HepG2 (cell line): ENCODE measurements at regions not wholly inside any gene's neighbourhood (a gene's known extent, or its start where the extent isn't known, plus 50 kb on each side); places are given as distances from the start of the nearest gene placed in this dataset.

Experiments
- CBX2 ChIP-seq, 2 experiments: fragments of 200-600 bp in 1 of 2; sonication (generic); formaldehyde crosslinking in 1 of 2; IDR thresholded peaks; 2 replicates each; pipeline versions ENCODE4 v1.7.0 to v1.8.1; 2018 to 2022; ENCODE audit warnings: low read depth in 2 of 2, low read length in 1 of 2, mild to moderate bottlenecking in 1 of 2, missing genetic modification reagents in 1 of 2
- ISX ChIP-seq: sonication (generic); formaldehyde crosslinking; conservative IDR thresholded peaks from 2 replicates; pipeline ENCODE4 v1.5.0; 2020; ENCODE audit warnings: missing genetic modification reagents
- KLF11 ChIP-seq: IDR thresholded peaks from 2 replicates; pipeline ENCODE4 v1.6.1; 2016; ENCODE audit warnings: missing compliant biosample characterization
- MLXIP ChIP-seq: sonication (generic); formaldehyde crosslinking; IDR thresholded peaks from 2 replicates; pipeline ENCODE4 v1.9.0; 2021; ENCODE audit warnings: missing genetic modification reagents, borderline replicate concordance
- NKX3-1 ChIP-seq: sonication (generic); formaldehyde crosslinking; IDR thresholded peaks from 2 replicates; pipeline ENCODE4 v1.5.0; 2020; ENCODE audit warnings: missing genetic modification reagents
- REST ChIP-seq, 2 experiments: IDR thresholded peaks; 2 replicates each; pipeline ENCODE4 v1.6.1; 2011 to 2012; ENCODE audit warnings: low read length in 2 of 2, borderline replicate concordance in 1 of 2, low read depth in 1 of 2, mild to moderate bottlenecking in 1 of 2, moderate library complexity in 1 of 2
- TEAD2 ChIP-seq: sonication (generic); formaldehyde crosslinking; IDR thresholded peaks from 2 replicates; pipeline ENCODE4 v1.9.0; 2021; ENCODE audit warnings: missing genetic modification reagents
- TSC22D2 ChIP-seq: sonication (generic); formaldehyde crosslinking; IDR thresholded peaks from 2 replicates; pipeline ENCODE4 v1.5.1; 2020; ENCODE audit warnings: missing genetic modification reagents, mild to moderate bottlenecking, borderline replicate concordance
- ZBED4 ChIP-seq: sonication (generic); formaldehyde crosslinking; IDR thresholded peaks from 2 replicates; pipeline ENCODE4 v1.4.0; 2020; ENCODE audit warnings: missing genetic modification reagents, borderline replicate concordance
- ZBTB20 ChIP-seq: sonication (generic); formaldehyde crosslinking; IDR thresholded peaks from 2 replicates; pipeline ENCODE4 v1.8.1; 2023; ENCODE audit warnings: missing genetic modification reagents, low read depth, mild to moderate bottlenecking, borderline replicate concordance
- ZBTB21 ChIP-seq: sonication (generic); formaldehyde crosslinking; IDR thresholded peaks from 2 replicates; pipeline ENCODE4 v1.4.0; 2020; ENCODE audit warnings: missing genetic modification reagents
- ZNF160 ChIP-seq: sonication (generic); formaldehyde crosslinking; IDR thresholded peaks from 2 replicates; pipeline ENCODE4 v1.8.0; 2022; ENCODE audit warnings: mild to moderate bottlenecking, inconsistent platforms, missing genetic modification reagents
- ZNF281 ChIP-seq: sonication (generic); formaldehyde crosslinking; IDR thresholded peaks from 2 replicates; pipeline ENCODE4 v1.4.0; 2020; ENCODE audit warnings: missing genetic modification reagents, borderline replicate concordance
- ZNF343 ChIP-seq: sonication (generic); formaldehyde crosslinking; IDR thresholded peaks from 2 replicates; pipeline ENCODE4 v1.4.0; 2020; ENCODE audit warnings: mild to moderate bottlenecking, missing genetic modification reagents

- TF ChIP-seq ZNF281 (CRISPR knock-in tag): 0 out of 2 replicates have a peak, but pooled peaks have one; percentile 10
- TF ChIP-seq TEAD2 (CRISPR knock-in tag): peak; percentile 68; the same call in 1 of the 2 replicates
- 0 out of 2 replicates have a peak, but pooled peaks have one; percentile 37 for TF ChIP-seq MLXIP
- TF ChIP-seq ZNF160 (CRISPR knock-in tag): 0 out of 2 replicates have a peak, but pooled peaks have one; percentile 59
- TF ChIP-seq ZNF343 (CRISPR knock-in tag): no peak
- no peak for TF ChIP-seq ZBTB20 (CRISPR knock-in tag)
- 0 out of 2 replicates have a peak, but pooled peaks have one; percentile 53 for TF ChIP-seq KLF11
- peak; percentile 88 to 100 for TF ChIP-seq REST (IDR thresholded peaks at IDR 0.05; ENCODE audit: borderline replicate concordance in 1 of 2, low read depth in 1 of 2, low read length in 2 of 2)
- peak; percentile 96 for TF ChIP-seq NKX3-1 (CRISPR knock-in tag)
- TF ChIP-seq ISX (CRISPR knock-in tag): 0 out of 2 replicates have a peak, but pooled peaks have one; percentile 33
- no peak for TF ChIP-seq CBX2 (IDR thresholded peaks at IDR 0.05; ENCODE audit: low read depth, low read length)
- TF ChIP-seq CBX2 (CRISPR knock-in tag; IDR thresholded peaks at IDR 0.05; ENCODE audit: low read depth): no peak
- peak; percentile 43; the same call in 1 of the 2 replicates for TF ChIP-seq ZBTB21 (CRISPR knock-in tag)
- 0 out of 2 replicates have a peak, but pooled peaks have one; percentile 35 for TF ChIP-seq TSC22D2 (CRISPR knock-in tag)
- TF ChIP-seq ZBED4: peak; percentile 38; the same call in 1 of the 2 replicates
These were observed 130.5 kb downstream of the NPIPB5 start (continued) for GRCh38 chr16:22641131-22641628.
